A673 (cell line): ENCODE measurements at regions not wholly inside any gene's neighbourhood (a gene's known extent, or its start where the extent isn't known, plus 50 kb on each side); places are given as distances from the start of the nearest gene placed in this dataset.

ENCODE experiments used
- EZH2 ChIP-seq: fragments of 200-600 bp; sonication (generic); IDR thresholded peaks from 2 replicates; pipeline ENCODE4 v1.6.1; 2017; ENCODE audit warnings: borderline replicate concordance, low read depth, mild to moderate bottlenecking, mixed read lengths, antibody characterized with exemption, low read length; ENCODE audit not compliant: poor library complexity, severe bottlenecking
- TF ChIP-seq, protein P1 (sequence below): fragments of 300-800, 200-600 bp; sonication (generic); conservative IDR thresholded peaks from 2 replicates; pipeline ENCODE4 v1.5.1; 2017; ENCODE audit warnings: low read depth, mild to moderate bottlenecking, antibody characterized with exemption, low read length, moderate library complexity, mixed read lengths

DNA sequence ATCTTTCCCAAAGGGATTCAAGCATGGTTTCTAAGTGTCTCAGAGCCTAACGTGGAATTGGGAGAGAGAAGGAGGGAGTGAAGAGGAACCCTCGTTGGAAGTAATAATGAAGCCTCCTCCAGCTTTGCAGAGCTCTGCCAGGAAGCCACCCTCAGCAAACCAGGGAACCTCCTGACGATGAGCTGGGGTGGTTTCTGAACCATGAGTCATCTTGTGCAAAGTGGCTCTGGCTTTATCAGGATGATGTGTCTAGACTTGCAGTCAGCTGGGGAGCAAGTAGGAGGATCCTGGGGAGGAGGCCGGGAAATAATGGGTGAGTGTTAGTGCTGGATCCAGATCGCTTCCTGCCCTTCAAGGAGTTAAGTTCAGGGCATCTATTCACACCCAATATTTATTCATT lies 191.7 kb upstream of the RBFOX1 start:
- TF ChIP-seq EZH2: no peak
- TF ChIP-seq, protein P1, sequence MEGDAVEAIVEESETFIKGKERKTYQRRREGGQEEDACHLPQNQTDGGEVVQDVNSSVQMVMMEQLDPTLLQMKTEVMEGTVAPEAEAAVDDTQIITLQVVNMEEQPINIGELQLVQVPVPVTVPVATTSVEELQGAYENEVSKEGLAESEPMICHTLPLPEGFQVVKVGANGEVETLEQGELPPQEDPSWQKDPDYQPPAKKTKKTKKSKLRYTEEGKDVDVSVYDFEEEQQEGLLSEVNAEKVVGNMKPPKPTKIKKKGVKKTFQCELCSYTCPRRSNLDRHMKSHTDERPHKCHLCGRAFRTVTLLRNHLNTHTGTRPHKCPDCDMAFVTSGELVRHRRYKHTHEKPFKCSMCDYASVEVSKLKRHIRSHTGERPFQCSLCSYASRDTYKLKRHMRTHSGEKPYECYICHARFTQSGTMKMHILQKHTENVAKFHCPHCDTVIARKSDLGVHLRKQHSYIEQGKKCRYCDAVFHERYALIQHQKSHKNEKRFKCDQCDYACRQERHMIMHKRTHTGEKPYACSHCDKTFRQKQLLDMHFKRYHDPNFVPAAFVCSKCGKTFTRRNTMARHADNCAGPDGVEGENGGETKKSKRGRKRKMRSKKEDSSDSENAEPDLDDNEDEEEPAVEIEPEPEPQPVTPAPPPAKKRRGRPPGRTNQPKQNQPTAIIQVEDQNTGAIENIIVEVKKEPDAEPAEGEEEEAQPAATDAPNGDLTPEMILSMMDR: no peak
